GM12875 (cell line): ENCODE measurements at regions not wholly inside any gene's neighbourhood (a gene's known extent, or its start where the extent isn't known, plus 50 kb on each side); places are given as distances from the start of the nearest gene placed in this dataset.

Source experiments
- H3K4me3 ChIP-seq: one replicate; pipeline ENCODE4 v1.5.1; 2011; ENCODE audit warnings: low read depth, low read length, control low read depth
- TF ChIP-seq, protein P1 (sequence below): IDR thresholded peaks from 2 replicates; pipeline ENCODE4 v1.5.1; 2011; ENCODE audit warnings: low read depth, mild to moderate bottlenecking, control low read depth, inconsistent platforms, low read length, moderate library complexity, borderline replicate concordance; ENCODE audit not compliant: insufficient read depth

DNA sequence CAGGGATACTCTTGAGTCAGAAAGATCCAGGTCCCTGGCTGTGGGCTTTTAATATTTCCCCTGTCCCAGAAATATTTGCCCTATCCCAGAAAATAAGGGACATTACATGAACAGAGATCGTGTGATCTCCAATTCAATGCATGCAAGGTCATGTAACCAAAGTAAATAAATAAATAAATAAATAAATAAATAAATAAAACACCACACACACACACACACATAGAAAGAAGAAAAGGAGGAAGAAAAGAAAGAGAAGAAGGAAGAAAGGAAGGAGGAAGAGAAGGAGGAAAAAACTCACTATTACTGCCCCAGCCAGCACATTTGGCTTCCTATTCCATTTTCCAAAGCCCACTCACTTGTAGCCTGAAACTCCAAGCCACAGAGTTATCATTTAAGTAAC is 117.9 kb upstream of the CFAP20DC start:
- H3K4me3 ChIP-seq, result no peak overlapping the region
- TF ChIP-seq, protein P1, sequence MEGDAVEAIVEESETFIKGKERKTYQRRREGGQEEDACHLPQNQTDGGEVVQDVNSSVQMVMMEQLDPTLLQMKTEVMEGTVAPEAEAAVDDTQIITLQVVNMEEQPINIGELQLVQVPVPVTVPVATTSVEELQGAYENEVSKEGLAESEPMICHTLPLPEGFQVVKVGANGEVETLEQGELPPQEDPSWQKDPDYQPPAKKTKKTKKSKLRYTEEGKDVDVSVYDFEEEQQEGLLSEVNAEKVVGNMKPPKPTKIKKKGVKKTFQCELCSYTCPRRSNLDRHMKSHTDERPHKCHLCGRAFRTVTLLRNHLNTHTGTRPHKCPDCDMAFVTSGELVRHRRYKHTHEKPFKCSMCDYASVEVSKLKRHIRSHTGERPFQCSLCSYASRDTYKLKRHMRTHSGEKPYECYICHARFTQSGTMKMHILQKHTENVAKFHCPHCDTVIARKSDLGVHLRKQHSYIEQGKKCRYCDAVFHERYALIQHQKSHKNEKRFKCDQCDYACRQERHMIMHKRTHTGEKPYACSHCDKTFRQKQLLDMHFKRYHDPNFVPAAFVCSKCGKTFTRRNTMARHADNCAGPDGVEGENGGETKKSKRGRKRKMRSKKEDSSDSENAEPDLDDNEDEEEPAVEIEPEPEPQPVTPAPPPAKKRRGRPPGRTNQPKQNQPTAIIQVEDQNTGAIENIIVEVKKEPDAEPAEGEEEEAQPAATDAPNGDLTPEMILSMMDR, result no peak

DNA sequence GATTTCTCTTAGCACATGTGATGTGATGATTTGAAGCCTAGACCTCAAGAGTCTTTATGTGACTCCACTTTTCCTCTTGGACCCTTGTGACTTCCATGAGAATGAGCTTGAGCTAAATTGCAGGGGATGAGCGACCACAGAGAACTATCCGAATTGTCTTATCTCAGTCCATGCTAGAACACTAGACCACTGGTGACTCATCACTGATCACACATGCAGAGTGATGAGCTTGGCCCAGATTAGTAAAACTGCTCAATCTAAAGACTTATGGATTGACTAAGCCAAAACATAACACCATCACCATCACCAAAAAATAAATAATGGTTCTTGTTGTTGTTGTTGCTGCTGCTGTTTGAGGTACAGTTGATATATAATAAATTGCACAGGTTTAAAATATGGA is 114.1 kb upstream of the CFAP20DC start:
- TF ChIP-seq, protein P1, result no peak
- no peak overlapping the region for H3K4me3 ChIP-seq

DNA sequence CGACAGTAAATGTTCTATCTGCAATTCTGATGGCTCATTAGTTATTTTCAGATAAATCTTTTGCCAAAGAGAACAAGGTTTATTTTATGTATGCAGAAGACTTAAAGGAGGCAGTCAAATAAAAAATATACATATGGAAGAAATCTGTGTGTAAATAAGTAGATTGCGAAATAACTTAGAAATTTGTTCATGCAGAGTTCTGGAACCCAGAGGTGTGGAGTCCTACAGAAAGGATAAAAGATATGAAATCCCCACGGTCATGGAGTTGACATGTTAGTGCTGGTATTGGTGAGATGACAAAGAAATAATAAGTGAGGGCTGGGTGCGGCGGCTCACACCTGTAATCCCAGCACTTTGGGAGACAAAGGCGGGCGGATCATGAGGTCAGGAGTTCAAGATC is 111.2 kb upstream of the CFAP20DC start:
- TF ChIP-seq, protein P1, result no peak

DNA sequence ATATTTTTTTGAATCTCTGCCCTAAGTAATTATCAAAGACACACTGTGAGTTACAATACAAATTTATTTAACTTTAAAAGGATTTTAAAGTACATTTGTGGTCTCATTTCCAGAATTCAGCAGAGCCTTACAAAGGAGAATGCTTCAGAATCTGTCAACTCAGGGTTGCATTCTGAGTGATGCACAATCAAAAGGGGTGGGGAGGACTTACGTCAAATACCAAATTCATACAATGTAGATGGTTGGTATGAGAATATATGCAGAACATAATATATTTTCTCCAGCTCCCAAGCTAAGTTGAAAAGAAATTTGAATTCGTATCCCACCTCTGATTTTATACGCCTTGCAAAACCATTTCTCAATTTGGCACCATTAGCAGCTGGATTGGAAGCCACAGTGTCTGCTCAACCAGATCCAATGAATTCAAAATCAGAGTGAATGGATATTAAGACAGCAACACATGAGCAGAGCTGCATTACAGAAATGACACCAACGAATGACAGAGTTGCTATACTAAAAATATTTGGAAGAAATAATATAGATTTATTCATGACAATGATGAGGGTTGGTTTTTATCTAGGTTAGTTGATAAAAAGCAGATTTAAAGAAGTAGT is 110.4 kb upstream of the CFAP20DC start:
- TF ChIP-seq, protein P1, result no peak
- no peak overlapping the region for H3K4me3 ChIP-seq

More for the DNA sequence above, 111.2 kb upstream of the CFAP20DC start:
- no peak overlapping the region for H3K4me3 ChIP-seq

DNA sequence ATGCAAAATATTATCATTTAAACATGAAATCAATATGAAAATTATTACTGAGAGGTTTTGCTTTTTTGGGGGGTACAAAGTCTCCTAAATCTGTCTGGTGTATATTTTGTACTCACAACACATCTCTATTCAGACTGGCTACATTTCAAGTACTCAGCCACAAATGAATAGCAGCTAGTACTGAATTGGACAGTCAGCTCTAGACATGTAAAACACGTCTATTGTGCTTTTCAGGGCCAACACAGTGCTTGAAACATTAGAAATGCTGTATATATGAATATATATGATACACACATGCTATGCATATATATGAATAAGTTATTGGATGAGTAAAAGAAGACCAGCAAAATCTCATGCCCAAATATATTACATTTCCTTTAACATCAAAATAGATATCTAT is 103.8 kb upstream of the CFAP20DC start:
- H3K4me3 ChIP-seq, result no peak overlapping the region
- TF ChIP-seq, protein P1, result no peak

DNA sequence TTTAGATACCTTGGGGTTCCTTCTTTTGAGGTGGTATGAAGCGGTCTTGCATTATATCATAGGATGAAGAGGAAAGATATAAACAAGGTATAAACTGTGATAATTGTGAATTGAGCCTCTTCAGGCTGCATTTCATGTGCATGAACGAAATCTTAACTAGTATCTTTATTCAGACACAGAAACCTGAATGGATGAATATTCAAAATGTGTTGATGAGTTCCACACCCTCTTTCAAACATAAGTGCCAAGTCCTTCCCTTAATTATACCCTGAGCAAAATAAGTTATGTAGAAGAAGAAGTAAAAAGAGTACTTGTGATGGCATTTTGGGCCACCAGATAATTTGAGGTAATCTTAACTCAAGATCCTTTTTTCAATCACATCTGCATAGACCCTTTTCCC is 103.1 kb upstream of the CFAP20DC start:
- TF ChIP-seq, protein P1, result no peak
- H3K4me3 ChIP-seq, result no peak overlapping the region

DNA sequence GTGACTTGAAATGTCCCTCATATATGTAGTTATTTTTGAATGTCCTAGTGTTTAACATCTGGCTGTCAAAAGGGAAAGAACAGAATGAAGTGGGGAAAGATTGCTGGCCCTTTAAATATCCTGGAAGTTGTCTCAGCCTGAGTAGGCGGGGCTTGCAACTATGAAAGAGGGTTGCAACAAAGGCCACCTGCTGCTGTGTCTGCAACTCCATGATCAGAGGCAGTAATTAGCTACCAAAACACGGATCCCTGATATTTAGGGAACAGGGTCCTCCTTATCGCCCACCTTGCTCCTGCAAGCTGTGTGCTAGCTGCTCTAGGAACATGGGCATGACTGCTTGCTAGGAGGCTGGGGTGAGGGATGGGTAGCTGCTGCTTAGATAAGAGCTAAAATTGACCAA is 100.2 kb upstream of the CFAP20DC start:
- TF ChIP-seq, protein P1, result no peak
- H3K4me3 ChIP-seq, result no peak overlapping the region
